ENCODE measurements at regions not wholly inside any gene's neighbourhood (a gene's known extent, or its start where the extent isn't known, plus 50 kb on each side); places are given as distances from the start of the nearest gene placed in this dataset.

- DNase-seq (ENCODE audit: low spot score) = no peak
- no peak for TF ChIP-seq CTCF (IDR thresholded peaks at IDR 0.05; ENCODE audit: extremely low read depth, missing control alignments)
Observed at GRCh38 chr3:117261983-117262421, 552.4 kb downstream of the TUSC7 start.

- no peak for TF ChIP-seq CTCF (IDR thresholded peaks at IDR 0.05; ENCODE audit: extremely low read depth, missing control alignments)
Observed at GRCh38 chr3:117263270-117263669, 553.7 kb downstream of the TUSC7 start.

GRCh38 chr3:117263745-117264144 is 554.2 kb downstream of the TUSC7 start:
- TF ChIP-seq CTCF (IDR thresholded peaks at IDR 0.05; ENCODE audit: extremely low read depth, missing control alignments) = no peak
- DNase-seq (ENCODE audit: low spot score) = no peak

More at GRCh38 chr3:117263270-117263669, 553.7 kb downstream of the TUSC7 start:
- DNase-seq (ENCODE audit: low spot score) = no peak

GRCh38 chr3:117264204-117264994 is 554.8 kb downstream of the TUSC7 start:
- no peak for TF ChIP-seq CTCF (IDR thresholded peaks at IDR 0.05; ENCODE audit: extremely low read depth, missing control alignments)
- DNase-seq (ENCODE audit: low spot score) = no peak

- no peak for TF ChIP-seq CTCF (IDR thresholded peaks at IDR 0.05; ENCODE audit: extremely low read depth, missing control alignments)
- DNase-seq (ENCODE audit: low spot score) = no peak
Observed at GRCh38 chr3:117266806-117267205, 557.2 kb downstream of the TUSC7 start.

- DNase-seq (ENCODE audit: low spot score) = no peak
- no peak for TF ChIP-seq CTCF (IDR thresholded peaks at IDR 0.05; ENCODE audit: extremely low read depth, missing control alignments)
Observed at GRCh38 chr3:117268318-117268717, 558.7 kb downstream of the TUSC7 start.

GRCh38 chr3:117272274-117272673 is 562.7 kb downstream of the TUSC7 start:
- no peak for TF ChIP-seq CTCF (IDR thresholded peaks at IDR 0.05; ENCODE audit: extremely low read depth, missing control alignments)
- no peak for DNase-seq (ENCODE audit: low spot score)

Data from GM20000 (cell line).